HCT116 (cell line): ENCODE measurements at regions not wholly inside any gene's neighbourhood (a gene's known extent, or its start where the extent isn't known, plus 50 kb on each side); places are given as distances from the start of the nearest gene placed in this dataset.

Source experiments
- ATAC-seq: fragments of 200-7000 bp; cut with Tn5 transposase; 2 replicates; pipeline ENCODE4 v1.9.1; 2020; ENCODE audit warnings: mild to moderate bottlenecking, moderate library complexity
- BruUV-seq: library from RNA; stranded (reverse); fragments of 400-500 nt; replicated peaks from 2 replicates; lab custom pipeline; 2021; lab: Mats Ljungman, UMichigan
- CTCF ChIA-PET: fragments of 300-600 bp; sonication (Branson Sonifier 250); formaldehyde crosslinking; loops from one replicate; lab custom pipeline; 2021; ENCODE audit warnings: antibody characterized with exemption; lab: Charles Lee
- POLR2A ChIA-PET: fragments of 300-600, 350-600 bp; sonication (Branson Sonifier 250); formaldehyde crosslinking; loops from one replicate; lab custom pipeline; 2021; ENCODE audit warnings: antibody characterized with exemption; lab: Charles Lee
- RAD21 ChIA-PET, 2 experiments: fragments of 300-600 bp; sonication (Branson Sonifier 250); formaldehyde crosslinking; loops; one replicate each; lab custom pipeline; 2023; ENCODE audit warnings: low total read pairs in 2 of 2; ENCODE audit not compliant: uncharacterized antibody in 2 of 2, unreplicated experiment in 2 of 2, low non-redundant PET in 1 of 2; lab: Charles Lee
- DNase-seq: peaks from one replicate; pipeline ENCODE4 v3.0.0-alpha.2; 2010; ENCODE audit warnings: low read depth, low spot score
- H2AFZ ChIP-seq: fragments of 200-600 bp; shearing (Covaris generic), sonication (generic); 2 replicates; pipeline ENCODE4 v1.6.1; 2017; ENCODE audit warnings: low read depth, mixed run types, mixed read lengths, antibody characterized with exemption, low read length; ENCODE audit not compliant: poor library complexity, severe bottlenecking
- H3K27ac ChIP-seq: 2 replicates; pipeline ENCODE4 v1.5.1; 2012; ENCODE audit warnings: low read depth, low read length
- H3K27me3 ChIP-seq: fragments of 200-600 bp; sonication (generic); 2 replicates; pipeline ENCODE4 v1.6.1; 2016; ENCODE audit warnings: mixed run types, low read length, mixed read lengths; ENCODE audit not compliant: insufficient read depth
- H3K36me3 ChIP-seq, 2 experiments: fragments of 200-500 bp in 1 of 2; fragments of 200-600 bp in 1 of 2; sonication (Bioruptor generic) in 1 of 2; sonication (generic) in 1 of 2; 2 replicates each; pipeline versions ENCODE4 v1.5.1 to v1.6.1; 2014 to 2016; ENCODE audit warnings: low read length in 2 of 2, inconsistent platforms in 1 of 2, mixed read lengths in 1 of 2, mixed run types in 1 of 2; ENCODE audit not compliant: insufficient read depth in 2 of 2, control insufficient read depth in 1 of 2
- H3K4me1 ChIP-seq, 2 experiments: fragments of 200-600 bp in 1 of 2; sonication (generic) in 1 of 2; 2 replicates each; pipeline versions ENCODE4 v1.5.1 to v1.6.1; 2012 to 2017; ENCODE audit warnings: low read length in 2 of 2, inconsistent platforms in 1 of 2, mild to moderate bottlenecking in 1 of 2, mixed read lengths in 1 of 2, mixed run types in 1 of 2, moderate library complexity in 1 of 2; ENCODE audit not compliant: insufficient read depth in 2 of 2, control insufficient read depth in 1 of 2
- H3K4me2 ChIP-seq: fragments of 200-600 bp; sonication (generic); 2 replicates; pipeline ENCODE4 v1.6.1; 2017; ENCODE audit warnings: mixed run types, low read length, mixed read lengths
- H3K4me3 ChIP-seq, 2 experiments: fragments of 200-600 bp in 1 of 2; sonication (generic) in 1 of 2; replicated peaks in 1 of 2; 2 replicates each; pipeline ENCODE4 v1.5.1; 2011 to 2016; ENCODE audit warnings: low read length in 2 of 2, control low read depth in 1 of 2, low read depth in 1 of 2, mild to moderate bottlenecking in 1 of 2, mixed read lengths in 1 of 2, mixed run types in 1 of 2
- H3K79me2 ChIP-seq: fragments of 200-600 bp; sonication (generic); 2 replicates; pipeline ENCODE4 v1.6.1; 2017; ENCODE audit warnings: mild to moderate bottlenecking, mixed run types, low read length, moderate library complexity, mixed read lengths; ENCODE audit not compliant: insufficient read depth
- H3K9ac ChIP-seq: fragments of 200-600 bp; sonication (generic); 2 replicates; pipeline ENCODE4 v1.6.1; 2016; ENCODE audit warnings: low read length, mixed read lengths
- H3K9me2 ChIP-seq: fragments of 200-600 bp; sonication (generic), shearing (Covaris generic); 2 replicates; pipeline ENCODE4 v1.6.1; 2017; ENCODE audit warnings: mixed run types, mild to moderate bottlenecking, moderate library complexity; ENCODE audit not compliant: insufficient read depth
- H3K9me3 ChIP-seq, 2 experiments: fragments of 200-500 bp in 1 of 2; fragments of 200-600 bp in 1 of 2; sonication (Bioruptor generic) in 1 of 2; sonication (generic) in 1 of 2; 2 replicates each; pipeline ENCODE4 v1.6.1; 2014 to 2017; ENCODE audit warnings: low read length in 2 of 2, mixed read lengths in 2 of 2, inconsistent platforms in 1 of 2, low read depth in 1 of 2, mild to moderate bottlenecking in 1 of 2, mixed run types in 1 of 2, moderate library complexity in 1 of 2; ENCODE audit not compliant: control insufficient read depth in 1 of 2, insufficient read depth in 1 of 2
- H4K20me1 ChIP-seq: fragments of 200-600 bp; sonication (generic), shearing (Covaris generic); 2 replicates; pipeline ENCODE4 v1.6.1; 2017; ENCODE audit warnings: mixed run types, mild to moderate bottlenecking, moderate library complexity; ENCODE audit not compliant: insufficient read depth
- EGR1 ChIP-seq: IDR thresholded peaks from 2 replicates; pipeline ENCODE4 v1.6.1; 2012; ENCODE audit warnings: low read depth
- ELF1 ChIP-seq: IDR thresholded peaks from 2 replicates; pipeline ENCODE4 v1.6.1; 2012; ENCODE audit warnings: low read depth, borderline replicate concordance
- EZH2phosphoT487 ChIP-seq: fragments of 200-600 bp; IDR thresholded peaks from 2 replicates; pipeline ENCODE4 v1.6.1; 2018; ENCODE audit warnings: antibody characterized with exemption, borderline replicate concordance
- FOSL1 ChIP-seq: IDR thresholded peaks from 2 replicates; pipeline ENCODE4 v1.6.1; 2012; ENCODE audit warnings: low read depth
- JUND ChIP-seq: IDR thresholded peaks from 2 replicates; pipeline ENCODE4 v1.6.1; 2012
- POLR2A ChIP-seq: IDR thresholded peaks from 2 replicates; pipeline ENCODE4 v1.7.0; 2011; ENCODE audit warnings: borderline replicate concordance; ENCODE audit not compliant: insufficient read depth, insufficient read length; ENCODE audit errors: extremely low read depth
- RAD21 ChIP-seq: IDR thresholded peaks from 2 replicates; pipeline ENCODE4 v1.6.1; 2012; ENCODE audit warnings: low read depth, mild to moderate bottlenecking
- SIN3A ChIP-seq: IDR thresholded peaks from 2 replicates; pipeline ENCODE4 v1.6.1; 2012; ENCODE audit warnings: low read depth
- SRF ChIP-seq: IDR thresholded peaks from 2 replicates; pipeline ENCODE4 v1.6.1; 2012; ENCODE audit warnings: low read depth
- YY1 ChIP-seq: IDR thresholded peaks from 2 replicates; pipeline ENCODE4 v1.6.1; 2011; ENCODE audit warnings: low read length, low read depth, moderate library complexity, mild to moderate bottlenecking; ENCODE audit not compliant: insufficient replicate concordance; ENCODE audit errors: extremely low read depth
- ZNF274 ChIP-seq: fragments of 200-500 bp; sonication (Bioruptor generic); IDR thresholded peaks from 2 replicates; pipeline ENCODE4 v1.6.1; 2014; ENCODE audit warnings: mild to moderate bottlenecking, low read depth, low read length, inconsistent platforms
- intact Hi-C: fragments of 100-400 bp; cut with micrococcal nuclease; formaldehyde crosslinking; loops from 2 replicates; pipeline ENCODE4 v1.10.0; 2022
- TF ChIP-seq, protein P1 (sequence below): IDR thresholded peaks from 2 replicates; pipeline ENCODE4 v1.6.1; 2012
- TF ChIP-seq, protein P2 (sequence below), 3 experiments: fragments of 200-600 bp in 1 of 3; sonication (generic) in 1 of 3; IDR thresholded peaks in 2 of 3; conservative IDR thresholded peaks in 1 of 3; 2 replicates each; pipeline ENCODE4 v1.5.1; 2012 to 2017; ENCODE audit warnings: low read depth in 2 of 3, low read length in 2 of 3, antibody characterized with exemption in 1 of 3, borderline replicate concordance in 1 of 3, control low read depth in 1 of 3, mild to moderate bottlenecking in 1 of 3, mixed read lengths in 1 of 3, mixed run types in 1 of 3, moderate library complexity in 1 of 3; ENCODE audit not compliant: insufficient read depth in 1 of 3
- TF ChIP-seq, protein P3 (sequence below): IDR thresholded peaks from 2 replicates; pipeline ENCODE4 v1.6.1; 2011; ENCODE audit warnings: mild to moderate bottlenecking, low read length, moderate library complexity; ENCODE audit not compliant: insufficient replicate concordance; ENCODE audit errors: extremely low read depth

DNA sequence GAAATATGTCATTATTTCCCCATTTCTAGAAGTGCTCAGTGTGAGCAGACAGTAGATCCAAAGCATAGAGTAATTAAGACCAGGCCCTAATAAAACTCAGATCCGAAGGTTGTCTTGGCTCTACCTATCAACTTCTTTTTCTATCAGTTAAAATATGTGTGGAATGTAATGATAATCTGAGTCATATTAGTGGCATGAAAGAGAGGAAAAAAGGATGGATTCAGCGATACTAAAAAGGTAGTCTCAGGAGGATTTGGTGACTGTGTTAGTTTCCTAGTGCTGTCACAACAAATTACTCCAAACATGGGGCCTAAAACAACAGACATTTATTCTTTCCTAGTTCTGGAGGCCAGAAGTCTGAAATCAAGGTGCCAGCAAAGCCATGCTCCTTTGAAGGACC is 103.7 kb upstream of the NABP1 start:
- Histone ChIP-seq H3K9me3 (no peaks in the 10 kb centered on the region), H3K9ac (no peak overlapping the region)
- TF ChIP-seq SIN3A, result no peak
- no peak for TF ChIP-seq RAD21
- TF ChIP-seq, protein P1, sequence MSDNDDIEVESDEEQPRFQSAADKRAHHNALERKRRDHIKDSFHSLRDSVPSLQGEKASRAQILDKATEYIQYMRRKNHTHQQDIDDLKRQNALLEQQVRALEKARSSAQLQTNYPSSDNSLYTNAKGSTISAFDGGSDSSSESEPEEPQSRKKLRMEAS, result no peak
- no peak for TF ChIP-seq ELF1
- TF ChIP-seq JUND, result no peak
- TF ChIP-seq, protein P2, sequence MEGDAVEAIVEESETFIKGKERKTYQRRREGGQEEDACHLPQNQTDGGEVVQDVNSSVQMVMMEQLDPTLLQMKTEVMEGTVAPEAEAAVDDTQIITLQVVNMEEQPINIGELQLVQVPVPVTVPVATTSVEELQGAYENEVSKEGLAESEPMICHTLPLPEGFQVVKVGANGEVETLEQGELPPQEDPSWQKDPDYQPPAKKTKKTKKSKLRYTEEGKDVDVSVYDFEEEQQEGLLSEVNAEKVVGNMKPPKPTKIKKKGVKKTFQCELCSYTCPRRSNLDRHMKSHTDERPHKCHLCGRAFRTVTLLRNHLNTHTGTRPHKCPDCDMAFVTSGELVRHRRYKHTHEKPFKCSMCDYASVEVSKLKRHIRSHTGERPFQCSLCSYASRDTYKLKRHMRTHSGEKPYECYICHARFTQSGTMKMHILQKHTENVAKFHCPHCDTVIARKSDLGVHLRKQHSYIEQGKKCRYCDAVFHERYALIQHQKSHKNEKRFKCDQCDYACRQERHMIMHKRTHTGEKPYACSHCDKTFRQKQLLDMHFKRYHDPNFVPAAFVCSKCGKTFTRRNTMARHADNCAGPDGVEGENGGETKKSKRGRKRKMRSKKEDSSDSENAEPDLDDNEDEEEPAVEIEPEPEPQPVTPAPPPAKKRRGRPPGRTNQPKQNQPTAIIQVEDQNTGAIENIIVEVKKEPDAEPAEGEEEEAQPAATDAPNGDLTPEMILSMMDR (IDR thresholded peaks at IDR 0.05 in 2 of 3, conservative IDR thresholded peaks at IDR 0.05 in 1 of 3; ENCODE audit: borderline replicate concordance in 1 of 3, insufficient read depth in 1 of 3, low read depth in 2 of 3, low read length in 2 of 3), result no peak
- no peak for TF ChIP-seq EGR1
- no peak for TF ChIP-seq FOSL1
- TF ChIP-seq ZNF274, result no peak
- TF ChIP-seq, all 23 proteins: peak for 0
- Histone ChIP-seq H3K9me2 (no peaks in the 10 kb centered on the region), H4K20me1 (no peaks in the 10 kb centered on the region), H2AFZ (peak overlapping the region; percentile 77), H3K4me3 (no peak overlapping the region), H3K27me3 (no peaks in the 10 kb centered on the region), H3K27ac (no peak overlapping the region), H3K79me2 (no peaks in the 10 kb centered on the region), H3K36me3 (no peaks in the 10 kb centered on the region), H3K4me2 (peak overlapping the region; percentile 16; the same call in 1 of the 2 replicates), H3K4me1 (peaks cover 2 to 21% of the 10 kb centered on the region in 2 experiments; a peak in 3 of 4 replicates)
- BruUV-seq, result no TSS peak
- ChIA-PET RAD21 (no interaction called here), CTCF (no interaction called here), POLR2A (no interaction called here)
- peak; percentile 30; the same call in 1 of the 2 replicates for ATAC-seq
- intact Hi-C loops, result no loop called here
- DNase-seq, result no peak

DNA sequence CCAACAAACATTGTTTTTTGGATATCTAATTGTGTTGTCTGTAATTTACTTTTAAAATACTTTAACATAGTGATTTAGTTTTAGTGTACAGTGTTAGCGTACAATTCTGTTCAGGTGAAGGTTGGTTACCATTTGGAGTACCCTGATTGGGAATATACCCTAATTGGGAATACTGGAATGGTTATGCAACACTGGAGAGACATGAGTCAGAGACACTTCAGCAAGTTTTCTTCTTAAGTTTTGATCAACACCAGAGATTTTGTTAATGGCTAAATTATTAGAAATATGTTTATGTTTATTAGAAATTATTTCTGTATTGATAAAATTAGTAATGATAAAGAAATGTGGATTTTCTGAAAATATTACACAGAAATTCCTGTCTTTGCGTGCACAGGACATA is 100.3 kb upstream of the NABP1 start:
- Histone ChIP-seq H3K4me2 (no peak overlapping the region), H3K9me3 (no peaks in the 10 kb centered on the region), H3K4me3 (no peak overlapping the region), H3K36me3 (no peaks in the 10 kb centered on the region), H4K20me1 (no peaks in the 10 kb centered on the region), H3K4me1 (peaks cover 0 to 12% of the 10 kb centered on the region in 2 experiments; a peak in 2 of 4 replicates), H3K27me3 (no peaks in the 10 kb centered on the region), H2AFZ (no peak overlapping the region), H3K27ac (no peak overlapping the region), H3K9me2 (no peaks in the 10 kb centered on the region), H3K79me2 (no peaks in the 10 kb centered on the region), H3K9ac (no peak overlapping the region)
- ChIA-PET RAD21 (no interaction called here), CTCF (interaction anchor here (0.6 to 1.6 kb wide), 2 partner anchors 9 to 12 kb away, joined by 3 to 4 read pairs; no protein-coding TSS in a partner anchor), POLR2A (no interaction called here)
- DNase-seq, result no peak
- no peak for ATAC-seq
- no TSS peak for BruUV-seq
- intact Hi-C loops, result no loop called here
- TF ChIP-seq YY1 (no peak), EGR1 (no peak), RAD21 (no peak), SRF (no peak), ZNF274 (no peak), POLR2A (no peak), EZH2phosphoT487 (no peak)
- TF ChIP-seq, protein P2 (IDR thresholded peaks at IDR 0.05 in 2 of 3, conservative IDR thresholded peaks at IDR 0.05 in 1 of 3; ENCODE audit: borderline replicate concordance in 1 of 3, insufficient read depth in 1 of 3, low read depth in 2 of 3, low read length in 2 of 3), result no peak
- TF ChIP-seq, protein P3, sequence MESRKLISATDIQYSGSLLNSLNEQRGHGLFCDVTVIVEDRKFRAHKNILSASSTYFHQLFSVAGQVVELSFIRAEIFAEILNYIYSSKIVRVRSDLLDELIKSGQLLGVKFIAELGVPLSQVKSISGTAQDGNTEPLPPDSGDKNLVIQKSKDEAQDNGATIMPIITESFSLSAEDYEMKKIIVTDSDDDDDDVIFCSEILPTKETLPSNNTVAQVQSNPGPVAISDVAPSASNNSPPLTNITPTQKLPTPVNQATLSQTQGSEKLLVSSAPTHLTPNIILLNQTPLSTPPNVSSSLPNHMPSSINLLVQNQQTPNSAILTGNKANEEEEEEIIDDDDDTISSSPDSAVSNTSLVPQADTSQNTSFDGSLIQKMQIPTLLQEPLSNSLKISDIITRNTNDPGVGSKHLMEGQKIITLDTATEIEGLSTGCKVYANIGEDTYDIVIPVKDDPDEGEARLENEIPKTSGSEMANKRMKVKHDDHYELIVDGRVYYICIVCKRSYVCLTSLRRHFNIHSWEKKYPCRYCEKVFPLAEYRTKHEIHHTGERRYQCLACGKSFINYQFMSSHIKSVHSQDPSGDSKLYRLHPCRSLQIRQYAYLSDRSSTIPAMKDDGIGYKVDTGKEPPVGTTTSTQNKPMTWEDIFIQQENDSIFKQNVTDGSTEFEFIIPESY, result no peak
